ENCODE measurements at regions not wholly inside any gene's neighbourhood (a gene's known extent, or its start where the extent isn't known, plus 50 kb on each side); places are given as distances from the start of the nearest gene placed in this dataset.

DNA sequence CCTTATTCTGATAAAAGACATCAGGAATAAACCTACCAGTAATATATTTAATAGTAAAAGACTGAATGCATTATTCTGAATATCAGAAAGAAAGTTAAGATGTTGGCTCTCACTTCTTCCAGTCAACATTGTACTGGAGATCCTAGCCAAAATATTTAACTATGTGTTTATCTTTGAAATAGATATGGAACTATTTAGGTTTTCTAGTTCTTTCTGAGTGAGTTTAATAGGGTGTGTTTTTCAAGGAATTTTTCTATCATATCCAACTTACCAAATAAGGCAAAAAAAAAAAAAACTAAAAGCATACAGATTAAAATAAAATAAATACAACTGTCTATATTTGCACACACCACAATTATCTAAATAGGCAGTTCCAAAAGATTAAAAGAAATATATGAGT is 478.9 kb upstream of the LMO3 start:
- TF ChIP-seq, protein P1, sequence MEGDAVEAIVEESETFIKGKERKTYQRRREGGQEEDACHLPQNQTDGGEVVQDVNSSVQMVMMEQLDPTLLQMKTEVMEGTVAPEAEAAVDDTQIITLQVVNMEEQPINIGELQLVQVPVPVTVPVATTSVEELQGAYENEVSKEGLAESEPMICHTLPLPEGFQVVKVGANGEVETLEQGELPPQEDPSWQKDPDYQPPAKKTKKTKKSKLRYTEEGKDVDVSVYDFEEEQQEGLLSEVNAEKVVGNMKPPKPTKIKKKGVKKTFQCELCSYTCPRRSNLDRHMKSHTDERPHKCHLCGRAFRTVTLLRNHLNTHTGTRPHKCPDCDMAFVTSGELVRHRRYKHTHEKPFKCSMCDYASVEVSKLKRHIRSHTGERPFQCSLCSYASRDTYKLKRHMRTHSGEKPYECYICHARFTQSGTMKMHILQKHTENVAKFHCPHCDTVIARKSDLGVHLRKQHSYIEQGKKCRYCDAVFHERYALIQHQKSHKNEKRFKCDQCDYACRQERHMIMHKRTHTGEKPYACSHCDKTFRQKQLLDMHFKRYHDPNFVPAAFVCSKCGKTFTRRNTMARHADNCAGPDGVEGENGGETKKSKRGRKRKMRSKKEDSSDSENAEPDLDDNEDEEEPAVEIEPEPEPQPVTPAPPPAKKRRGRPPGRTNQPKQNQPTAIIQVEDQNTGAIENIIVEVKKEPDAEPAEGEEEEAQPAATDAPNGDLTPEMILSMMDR (IDR thresholded peaks at IDR 0.05; ENCODE audit: low read depth, low read length, poor library complexity, severe bottlenecking), result no peak
- TF ChIP-seq EZH2phosphoT487 (IDR thresholded peaks at IDR 0.05; ENCODE audit: borderline replicate concordance, low read length), result no peak
